Prostate gland (tissue), 2 donors: ENCODE measurements at regions not wholly inside any gene's neighbourhood (a gene's known extent, or its start where the extent isn't known, plus 50 kb on each side); places are given as distances from the start of the nearest gene placed in this dataset.

Experiments
- DNase-seq: peaks from one replicate; pipeline ENCODE4 v3.0.0-alpha.2; 2019; ENCODE audit warnings: low spot score
- H3K27ac ChIP-seq, 2 donors: fragments of 200-600 bp; sonication (generic); 2 replicates each; pipeline ENCODE4 v1.5.1; 2017 to 2019
- H3K27me3 ChIP-seq: fragments of 200-600 bp; sonication (generic); replicated peaks from 2 replicates; pipeline ENCODE4 v1.5.1; 2019; ENCODE audit not compliant: insufficient read depth
- H3K36me3 ChIP-seq, 2 donors: fragments of 200-600 bp; sonication (generic); 1 replicate in 1 of 2; 2 replicates in 1 of 2; pipeline versions ENCODE4 v1.5.1 to v1.8.1; 2017 to 2019
- H3K4me1 ChIP-seq: fragments of 200-600 bp; sonication (generic); replicated peaks from 2 replicates; pipeline ENCODE4 v1.5.1; 2019
- H3K4me3 ChIP-seq, 2 donors: fragments of 200-600 bp; sonication (generic); 2 replicates each; pipeline ENCODE4 v1.5.1; 2017 to 2019
- H3K9me3 ChIP-seq: fragments of 200-600 bp; sonication (generic); 2 replicates; pipeline ENCODE4 v1.5.1; 2017
- POLR2A ChIP-seq: fragments of 450-650 bp; IDR thresholded peaks from one replicate; pipeline ENCODE4 v1.6.1; 2016; ENCODE audit warnings: antibody characterized with exemption, mild to moderate bottlenecking
- POLR2AphosphoS5 ChIP-seq: sonication (generic); formaldehyde crosslinking; IDR thresholded peaks from one replicate; pipeline ENCODE4 v1.6.1; 2017; ENCODE audit warnings: antibody characterized with exemption
- WGBS: methylation state at CpG from one replicate; pipeline ENCODE4 v1.1.5; 2018; 5-methylcytosine and 5-hydroxymethylcytosine counted together
- intact Hi-C: fragments of 100-400 bp; cut with DNase I; formaldehyde crosslinking; loops from one replicate; pipeline ENCODE4 v1.14.2; 2022
- TF ChIP-seq, protein P1 (sequence below), 4 experiments: fragments of 200-600 bp in 2 of 4; fragments of 450-650 bp in 2 of 4; sonication (generic) in 2 of 4; IDR thresholded peaks; 1 replicate in 3 of 4; 2 replicates in 1 of 4; pipeline ENCODE4 v1.5.1; 2016 to 2019; ENCODE audit warnings: antibody characterized with exemption in 4 of 4, mild to moderate bottlenecking in 2 of 4, moderate library complexity in 2 of 4

DNA sequence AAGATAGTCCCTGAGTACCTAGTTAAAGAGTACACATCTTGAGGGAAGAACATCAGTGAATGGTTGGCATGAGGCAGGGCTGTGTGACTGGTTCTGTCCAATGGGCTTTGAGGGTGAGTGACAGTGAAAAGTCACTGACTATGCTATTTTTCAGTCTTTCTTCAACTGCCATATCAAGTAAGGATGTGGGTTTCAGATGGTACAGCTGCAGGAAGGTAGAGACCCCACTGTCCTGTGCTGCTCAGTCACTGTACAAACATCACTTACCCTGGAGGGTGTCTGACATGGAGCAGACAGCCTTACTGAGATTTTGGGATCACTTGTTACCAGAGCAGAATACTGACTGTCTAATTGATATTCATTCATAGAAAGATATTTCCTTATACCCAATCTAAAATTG is 115.3 kb upstream of the ASCC3 start:
- no peaks in the 10 kb centered on the region for H3K9me3 ChIP-seq
- H3K4me3 ChIP-seq = no peak overlapping the region
- no peaks in the 10 kb centered on the region for H3K27me3 ChIP-seq
- no peaks in the 10 kb centered on the region for H3K4me1 ChIP-seq
- intact Hi-C loops = no loop called here
- no peaks in the 10 kb centered on the region for H3K36me3 ChIP-seq
- no peak overlapping the region for H3K27ac ChIP-seq
- TF ChIP-seq POLR2A = no peak
- TF ChIP-seq POLR2AphosphoS5 = no peak
- TF ChIP-seq, protein P1, sequence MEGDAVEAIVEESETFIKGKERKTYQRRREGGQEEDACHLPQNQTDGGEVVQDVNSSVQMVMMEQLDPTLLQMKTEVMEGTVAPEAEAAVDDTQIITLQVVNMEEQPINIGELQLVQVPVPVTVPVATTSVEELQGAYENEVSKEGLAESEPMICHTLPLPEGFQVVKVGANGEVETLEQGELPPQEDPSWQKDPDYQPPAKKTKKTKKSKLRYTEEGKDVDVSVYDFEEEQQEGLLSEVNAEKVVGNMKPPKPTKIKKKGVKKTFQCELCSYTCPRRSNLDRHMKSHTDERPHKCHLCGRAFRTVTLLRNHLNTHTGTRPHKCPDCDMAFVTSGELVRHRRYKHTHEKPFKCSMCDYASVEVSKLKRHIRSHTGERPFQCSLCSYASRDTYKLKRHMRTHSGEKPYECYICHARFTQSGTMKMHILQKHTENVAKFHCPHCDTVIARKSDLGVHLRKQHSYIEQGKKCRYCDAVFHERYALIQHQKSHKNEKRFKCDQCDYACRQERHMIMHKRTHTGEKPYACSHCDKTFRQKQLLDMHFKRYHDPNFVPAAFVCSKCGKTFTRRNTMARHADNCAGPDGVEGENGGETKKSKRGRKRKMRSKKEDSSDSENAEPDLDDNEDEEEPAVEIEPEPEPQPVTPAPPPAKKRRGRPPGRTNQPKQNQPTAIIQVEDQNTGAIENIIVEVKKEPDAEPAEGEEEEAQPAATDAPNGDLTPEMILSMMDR (IDR thresholded peaks at IDR 0.05) = no peak
- DNase-seq = no peak

DNA sequence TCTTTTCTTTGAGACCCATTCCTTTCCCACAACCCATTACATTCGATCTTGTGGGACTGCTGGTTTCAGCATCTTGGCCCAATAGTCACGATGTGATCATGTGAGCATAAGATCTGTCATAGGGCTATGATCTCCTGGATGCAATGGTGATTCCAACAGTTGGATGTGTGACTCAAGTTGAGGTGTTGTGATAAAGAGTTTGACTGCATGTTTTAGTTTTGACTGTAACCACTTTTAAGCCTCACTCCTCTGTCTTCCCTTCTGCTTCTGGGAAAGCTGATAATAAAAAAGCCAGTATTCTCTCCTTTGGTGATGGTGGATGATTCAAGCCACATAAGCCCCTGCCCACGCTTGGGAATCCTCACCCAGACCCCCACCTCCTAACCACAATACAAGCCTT is 117.0 kb upstream of the ASCC3 start:
- Histone ChIP-seq H3K36me3 (no peaks in the 10 kb centered on the region), H3K27me3 (no peaks in the 10 kb centered on the region), H3K4me1 (no peaks in the 10 kb centered on the region), H3K27ac (no peak overlapping the region), H3K9me3 (no peaks in the 10 kb centered on the region), H3K4me3 (no peak overlapping the region)
- intact Hi-C loops = no loop called here
- 89% methylated on average over 3 of the region's 3 CpGs for WGBS
- DNase-seq = no peak
- TF ChIP-seq POLR2A (no peak), POLR2AphosphoS5 (no peak)

DNA sequence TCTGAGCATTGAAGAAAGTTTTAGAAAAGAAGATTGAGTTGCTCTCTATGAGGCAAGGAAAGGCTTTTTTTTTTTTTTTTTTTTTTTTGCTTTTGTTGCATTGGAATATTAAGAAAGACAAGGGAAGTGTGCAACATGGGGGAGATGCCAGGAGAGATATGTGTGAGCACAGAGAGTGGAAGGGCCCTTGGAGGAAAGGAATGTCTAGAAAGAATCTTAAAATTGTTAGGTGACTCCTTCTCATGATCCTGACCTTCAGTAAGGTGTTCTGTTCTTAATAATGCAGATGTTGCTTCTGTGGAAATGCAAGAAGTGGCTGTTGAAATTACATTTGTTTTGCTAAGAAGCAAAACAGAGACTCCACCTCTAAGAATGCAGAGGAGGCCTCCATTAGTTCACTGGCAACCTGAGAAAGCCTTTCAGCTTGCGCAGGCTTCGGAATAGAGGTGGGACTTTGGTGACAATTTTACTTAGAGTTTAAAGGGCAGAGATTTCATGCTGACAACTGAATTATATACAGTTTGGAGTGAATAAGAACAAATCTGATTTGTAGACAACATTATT is 118.0 kb upstream of the ASCC3 start:
- no peaks in the 10 kb centered on the region for H3K36me3 ChIP-seq
- no peak for DNase-seq
- TF ChIP-seq POLR2AphosphoS5 (no peak), POLR2A (no peak)
- TF ChIP-seq, protein P1 (IDR thresholded peaks at IDR 0.05) = no peak
- H3K4me1 ChIP-seq = no peaks in the 10 kb centered on the region
- no peak overlapping the region for H3K4me3 ChIP-seq
- no peak overlapping the region for H3K27ac ChIP-seq
- WGBS = 47% methylated on average over 2 of the region's 2 CpGs
- intact Hi-C loops = no loop called here
- H3K9me3 ChIP-seq = no peaks in the 10 kb centered on the region
- H3K27me3 ChIP-seq = no peaks in the 10 kb centered on the region

DNA sequence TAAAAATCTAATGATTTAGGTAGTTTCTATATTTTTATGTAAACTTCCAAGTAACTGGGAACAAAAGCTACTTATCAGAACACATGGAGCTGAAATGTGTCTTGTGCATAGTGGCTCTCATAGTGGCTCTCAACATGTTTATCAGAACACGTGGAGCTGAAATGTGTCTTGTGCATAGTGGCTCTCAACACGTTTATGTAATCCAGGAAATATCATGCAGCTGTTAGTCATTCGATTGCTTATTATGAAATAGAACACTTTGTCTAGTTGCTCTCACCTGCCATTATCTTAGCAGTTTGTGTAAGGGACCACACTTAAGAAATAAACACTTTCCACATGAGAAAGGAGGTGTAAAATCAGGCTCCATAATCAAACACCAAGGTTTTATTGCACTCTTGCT is 119.2 kb upstream of the ASCC3 start:
- no peak for DNase-seq
- H3K4me3 ChIP-seq = no peak overlapping the region
- intact Hi-C loops = no loop called here
- no peak overlapping the region for H3K27ac ChIP-seq
- no peaks in the 10 kb centered on the region for H3K36me3 ChIP-seq
- H3K9me3 ChIP-seq = no peaks in the 10 kb centered on the region
- no peaks in the 10 kb centered on the region for H3K27me3 ChIP-seq
- TF ChIP-seq POLR2A = no peak
- no peak for TF ChIP-seq POLR2AphosphoS5
- TF ChIP-seq, protein P1 (IDR thresholded peaks at IDR 0.05) = no peak
- no peaks in the 10 kb centered on the region for H3K4me1 ChIP-seq
- 61% methylated on average over 3 of the region's 3 CpGs for WGBS

DNA sequence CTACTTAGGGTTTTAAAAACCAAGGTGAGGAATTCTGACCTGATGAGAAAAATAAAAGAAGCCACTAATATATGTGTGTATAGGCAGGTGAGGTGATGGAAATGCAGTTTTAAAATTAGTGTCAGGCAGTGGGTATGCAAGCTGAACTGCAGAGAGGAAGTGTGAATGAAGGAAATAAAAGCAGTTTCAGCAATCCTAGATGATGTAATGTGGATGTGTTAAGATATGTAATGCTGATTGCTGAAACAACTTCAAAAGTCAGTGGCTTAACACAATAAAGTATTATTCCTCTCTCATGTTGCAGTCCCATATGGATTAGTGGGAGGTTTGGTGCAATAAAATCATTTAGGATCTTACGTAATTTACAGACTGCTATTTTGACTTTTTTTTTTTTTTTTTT is 119.9 kb upstream of the ASCC3 start:
- intact Hi-C loops = no loop called here
- no peak for DNase-seq
- Histone ChIP-seq H3K27me3 (no peaks in the 10 kb centered on the region), H3K4me3 (no peak overlapping the region), H3K9me3 (no peaks in the 10 kb centered on the region), H3K27ac (no peak overlapping the region), H3K36me3 (no peaks in the 10 kb centered on the region), H3K4me1 (no peaks in the 10 kb centered on the region)
- 62% methylated on average over 1 of the region's 1 CpG for WGBS
- no peak for TF ChIP-seq POLR2A
- TF ChIP-seq, protein P1 (IDR thresholded peaks at IDR 0.05) = no peak
- no peak for TF ChIP-seq POLR2AphosphoS5
